ENCODE measurements at regions not wholly inside any gene's neighbourhood (a gene's known extent, or its start where the extent isn't known, plus 50 kb on each side); places are given as distances from the start of the nearest gene placed in this dataset.

- intact Hi-C loops (cut with micrococcal nuclease) = no loop called here
- TF ChIP-seq CTCF (IDR thresholded peaks at IDR 0.05) = no peak
- WGBS (ENCODE audit: insufficient coverage) = 19% methylated on average over 2 of the region's 2 CpGs
- no peaks in the 10 kb centered on the region for H3K36me3 ChIP-seq (ENCODE audit: control insufficient read depth, insufficient read depth, low read length)
- peaks cover 0 to 2% of the 10 kb centered on the region in 2 donors for H3K9me3 Mint-ChIP-seq
- no peaks in the 10 kb centered on the region for H3K4me1 Mint-ChIP-seq
- no peak for ATAC-seq
- no peaks in the 10 kb centered on the region for H3K27me3 ChIP-seq (ENCODE audit: control insufficient read depth, insufficient read depth, low read length)
- no peaks in the 10 kb centered on the region for H3K36me3 Mint-ChIP-seq
- H3K27ac ChIP-seq (ENCODE audit: low read length) = no peak overlapping the region
- H3K4me3 Mint-ChIP-seq = no peak overlapping the region
- no peaks in the 10 kb centered on the region for H3K9me3 ChIP-seq (ENCODE audit: control insufficient read depth, insufficient read depth, low read length)
- H3K27ac Mint-ChIP-seq = no peak overlapping the region
- no peak overlapping the region for H3K4me3 ChIP-seq (ENCODE audit: low read length)
- H3K27me3 Mint-ChIP-seq (ENCODE audit: low read depth in 2 of 2) = no peaks in the 10 kb centered on the region
- no peak for DNase-seq
- no peaks in the 10 kb centered on the region for H3K4me1 ChIP-seq (ENCODE audit: control insufficient read depth, insufficient read depth, low read length)
Measured at GRCh38 chr18:43661570-43661969, 384.3 kb upstream of the SYT4 start.

- no peak for TF ChIP-seq CTCF (IDR thresholded peaks at IDR 0.05)
- DNase-seq (no peak), ATAC-seq (no peak)
- H3K4me3 Mint-ChIP-seq = no peak overlapping the region
- no peaks in the 10 kb centered on the region for H3K36me3 ChIP-seq (ENCODE audit: control insufficient read depth, insufficient read depth, low read length)
- no peaks in the 10 kb centered on the region for H3K9me3 ChIP-seq (ENCODE audit: control insufficient read depth, insufficient read depth, low read length)
- H3K27ac Mint-ChIP-seq = no peak overlapping the region
- no peaks in the 10 kb centered on the region for H3K27me3 ChIP-seq (ENCODE audit: control insufficient read depth, insufficient read depth, low read length)
- no peaks in the 10 kb centered on the region for H3K4me1 Mint-ChIP-seq
- H3K27me3 Mint-ChIP-seq (ENCODE audit: low read depth in 2 of 2) = no peaks in the 10 kb centered on the region
- H3K4me1 ChIP-seq (ENCODE audit: control insufficient read depth, insufficient read depth, low read length) = no peaks in the 10 kb centered on the region
- no peaks in the 10 kb centered on the region for H3K36me3 Mint-ChIP-seq
- intact Hi-C loops (cut with micrococcal nuclease) = no loop called here
- H3K4me3 ChIP-seq (ENCODE audit: low read length) = no peak overlapping the region
- peaks cover 0 to 2% of the 10 kb centered on the region in 2 donors for H3K9me3 Mint-ChIP-seq
- 93% methylated on average over 2 of the region's 4 CpGs for WGBS (ENCODE audit: insufficient coverage)
- no peak overlapping the region for H3K27ac ChIP-seq (ENCODE audit: low read length)
Measured at GRCh38 chr18:43662657-43663056, 385.4 kb upstream of the SYT4 start.

- no peaks in the 10 kb centered on the region for H3K36me3 ChIP-seq (ENCODE audit: control insufficient read depth, insufficient read depth, low read length)
- Mint-ChIP-seq H3K4me1 (no peaks in the 10 kb centered on the region), H3K36me3 (no peaks in the 10 kb centered on the region), H3K9me3 (no peaks in the 10 kb centered on the region), H3K4me3 (no peak overlapping the region), H3K27me3 (ENCODE audit: low read depth in 2 of 2) (no peaks in the 10 kb centered on the region), H3K27ac (no peak overlapping the region)
- H3K27me3 ChIP-seq (ENCODE audit: control insufficient read depth, insufficient read depth, low read length) = no peaks in the 10 kb centered on the region
- no peaks in the 10 kb centered on the region for H3K4me1 ChIP-seq (ENCODE audit: control insufficient read depth, insufficient read depth, low read length)
- no peaks in the 10 kb centered on the region for H3K9me3 ChIP-seq (ENCODE audit: control insufficient read depth, insufficient read depth, low read length)
- WGBS (ENCODE audit: insufficient coverage) = no CpG with 5 or more reads among the region's 1 CpG
- no peak for DNase-seq
- TF ChIP-seq CTCF (IDR thresholded peaks at IDR 0.05) = no peak
- H3K27ac ChIP-seq (ENCODE audit: low read length) = no peak overlapping the region
- no peak overlapping the region for H3K4me3 ChIP-seq (ENCODE audit: low read length)
- ATAC-seq = no peak
- intact Hi-C loops (cut with micrococcal nuclease) = no loop called here
Measured at GRCh38 chr18:43663159-43663558, 385.9 kb upstream of the SYT4 start.

GRCh38 chr18:43664487-43665008, 387.3 kb upstream of the SYT4 start:
- no peaks in the 10 kb centered on the region for H3K27me3 ChIP-seq (ENCODE audit: control insufficient read depth, insufficient read depth, low read length)
- 58% methylated on average over 3 of the region's 3 CpGs for WGBS (ENCODE audit: insufficient coverage)
- ATAC-seq = no peak
- H3K9me3 ChIP-seq (ENCODE audit: control insufficient read depth, insufficient read depth, low read length) = no peaks in the 10 kb centered on the region
- Mint-ChIP-seq H3K9me3 (no peaks in the 10 kb centered on the region), H3K4me1 (no peaks in the 10 kb centered on the region), H3K27ac (no peak overlapping the region), H3K27me3 (ENCODE audit: low read depth in 2 of 2) (no peaks in the 10 kb centered on the region), H3K4me3 (no peak overlapping the region), H3K36me3 (no peaks in the 10 kb centered on the region)
- H3K27ac ChIP-seq (ENCODE audit: low read length) = no peak overlapping the region
- no peak for TF ChIP-seq CTCF (IDR thresholded peaks at IDR 0.05)
- H3K4me1 ChIP-seq (ENCODE audit: control insufficient read depth, insufficient read depth, low read length) = no peaks in the 10 kb centered on the region
- intact Hi-C loops (cut with micrococcal nuclease) = no loop called here
- H3K36me3 ChIP-seq (ENCODE audit: control insufficient read depth, insufficient read depth, low read length) = no peaks in the 10 kb centered on the region
- no peak overlapping the region for H3K4me3 ChIP-seq (ENCODE audit: low read length)
- no peak for DNase-seq

Measured in natural killer cell (primary cell).